Liver (tissue), 3 donors: ENCODE measurements at regions not wholly inside any gene's neighbourhood (a gene's known extent, or its start where the extent isn't known, plus 50 kb on each side); places are given as distances from the start of the nearest gene placed in this dataset.

Experiments used
- CTCF ChIP-seq: fragments of 150-350 bp; IDR thresholded peaks from 2 replicates; pipeline ENCODE4 v1.5.1; 2017; ENCODE audit warnings: improper control_type of control experiment, low read depth, low read length; ENCODE audit not compliant: missing input control
- TAF1 ChIP-seq: conservative IDR thresholded peaks from 2 replicates; pipeline ENCODE4 v1.6.1; 2016; ENCODE audit warnings: antibody characterized with exemption, mild to moderate bottlenecking
- TF ChIP-seq, protein P1 (sequence below): IDR thresholded peaks from 2 replicates; pipeline ENCODE4 v1.6.1; 2016; ENCODE audit warnings: antibody characterized with exemption
- TF ChIP-seq, protein P2 (sequence below): IDR thresholded peaks from 2 replicates; pipeline ENCODE4 v1.6.1; 2016; ENCODE audit warnings: antibody characterized with exemption, mild to moderate bottlenecking
- donor health status: healthy.
- donor health status: healthy.

GRCh38 chr3:139130390-139131140, 85.9 kb upstream of the PRR23C start:
- TF ChIP-seq, protein P1, sequence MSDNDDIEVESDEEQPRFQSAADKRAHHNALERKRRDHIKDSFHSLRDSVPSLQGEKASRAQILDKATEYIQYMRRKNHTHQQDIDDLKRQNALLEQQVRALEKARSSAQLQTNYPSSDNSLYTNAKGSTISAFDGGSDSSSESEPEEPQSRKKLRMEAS = no peak
- TF ChIP-seq, protein P2, sequence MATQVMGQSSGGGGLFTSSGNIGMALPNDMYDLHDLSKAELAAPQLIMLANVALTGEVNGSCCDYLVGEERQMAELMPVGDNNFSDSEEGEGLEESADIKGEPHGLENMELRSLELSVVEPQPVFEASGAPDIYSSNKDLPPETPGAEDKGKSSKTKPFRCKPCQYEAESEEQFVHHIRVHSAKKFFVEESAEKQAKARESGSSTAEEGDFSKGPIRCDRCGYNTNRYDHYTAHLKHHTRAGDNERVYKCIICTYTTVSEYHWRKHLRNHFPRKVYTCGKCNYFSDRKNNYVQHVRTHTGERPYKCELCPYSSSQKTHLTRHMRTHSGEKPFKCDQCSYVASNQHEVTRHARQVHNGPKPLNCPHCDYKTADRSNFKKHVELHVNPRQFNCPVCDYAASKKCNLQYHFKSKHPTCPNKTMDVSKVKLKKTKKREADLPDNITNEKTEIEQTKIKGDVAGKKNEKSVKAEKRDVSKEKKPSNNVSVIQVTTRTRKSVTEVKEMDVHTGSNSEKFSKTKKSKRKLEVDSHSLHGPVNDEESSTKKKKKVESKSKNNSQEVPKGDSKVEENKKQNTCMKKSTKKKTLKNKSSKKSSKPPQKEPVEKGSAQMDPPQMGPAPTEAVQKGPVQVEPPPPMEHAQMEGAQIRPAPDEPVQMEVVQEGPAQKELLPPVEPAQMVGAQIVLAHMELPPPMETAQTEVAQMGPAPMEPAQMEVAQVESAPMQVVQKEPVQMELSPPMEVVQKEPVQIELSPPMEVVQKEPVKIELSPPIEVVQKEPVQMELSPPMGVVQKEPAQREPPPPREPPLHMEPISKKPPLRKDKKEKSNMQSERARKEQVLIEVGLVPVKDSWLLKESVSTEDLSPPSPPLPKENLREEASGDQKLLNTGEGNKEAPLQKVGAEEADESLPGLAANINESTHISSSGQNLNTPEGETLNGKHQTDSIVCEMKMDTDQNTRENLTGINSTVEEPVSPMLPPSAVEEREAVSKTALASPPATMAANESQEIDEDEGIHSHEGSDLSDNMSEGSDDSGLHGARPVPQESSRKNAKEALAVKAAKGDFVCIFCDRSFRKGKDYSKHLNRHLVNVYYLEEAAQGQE = no peak
- TF ChIP-seq TAF1 = no peak
- TF ChIP-seq CTCF = no peak
